Cardiac fibroblast (primary cell): ENCODE measurements at regions not wholly inside any gene's neighbourhood (a gene's known extent, or its start where the extent isn't known, plus 50 kb on each side); places are given as distances from the start of the nearest gene placed in this dataset.

Experiments used
- DNase-seq, 2 donors: peaks; one replicate each; pipeline versions ENCODE4 v3.0.0 to v3.0.0-alpha.2; 2010; ENCODE audit warnings: low read depth in 2 of 2
- H3K4me3 ChIP-seq, 2 donors: replicated peaks in 1 of 2; 1 replicate in 1 of 2; 2 replicates in 1 of 2; pipeline ENCODE4 v1.5.1; 2011; ENCODE audit warnings: low read depth in 2 of 2, low read length in 2 of 2, mild to moderate bottlenecking in 2 of 2, moderate library complexity in 1 of 2
- TF ChIP-seq, protein P1 (sequence below): IDR thresholded peaks from one replicate; pipeline ENCODE4 v1.5.1; 2011; ENCODE audit warnings: low read depth, mild to moderate bottlenecking, low read length, inconsistent platforms

GRCh38 chr2:15040429-15041084, 408.0 kb downstream of the LRATD1 start:
- H3K4me3 ChIP-seq, result no peak overlapping the region
- TF ChIP-seq, protein P1, sequence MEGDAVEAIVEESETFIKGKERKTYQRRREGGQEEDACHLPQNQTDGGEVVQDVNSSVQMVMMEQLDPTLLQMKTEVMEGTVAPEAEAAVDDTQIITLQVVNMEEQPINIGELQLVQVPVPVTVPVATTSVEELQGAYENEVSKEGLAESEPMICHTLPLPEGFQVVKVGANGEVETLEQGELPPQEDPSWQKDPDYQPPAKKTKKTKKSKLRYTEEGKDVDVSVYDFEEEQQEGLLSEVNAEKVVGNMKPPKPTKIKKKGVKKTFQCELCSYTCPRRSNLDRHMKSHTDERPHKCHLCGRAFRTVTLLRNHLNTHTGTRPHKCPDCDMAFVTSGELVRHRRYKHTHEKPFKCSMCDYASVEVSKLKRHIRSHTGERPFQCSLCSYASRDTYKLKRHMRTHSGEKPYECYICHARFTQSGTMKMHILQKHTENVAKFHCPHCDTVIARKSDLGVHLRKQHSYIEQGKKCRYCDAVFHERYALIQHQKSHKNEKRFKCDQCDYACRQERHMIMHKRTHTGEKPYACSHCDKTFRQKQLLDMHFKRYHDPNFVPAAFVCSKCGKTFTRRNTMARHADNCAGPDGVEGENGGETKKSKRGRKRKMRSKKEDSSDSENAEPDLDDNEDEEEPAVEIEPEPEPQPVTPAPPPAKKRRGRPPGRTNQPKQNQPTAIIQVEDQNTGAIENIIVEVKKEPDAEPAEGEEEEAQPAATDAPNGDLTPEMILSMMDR, result no peak
- DNase-seq, result no peak

DNA sequence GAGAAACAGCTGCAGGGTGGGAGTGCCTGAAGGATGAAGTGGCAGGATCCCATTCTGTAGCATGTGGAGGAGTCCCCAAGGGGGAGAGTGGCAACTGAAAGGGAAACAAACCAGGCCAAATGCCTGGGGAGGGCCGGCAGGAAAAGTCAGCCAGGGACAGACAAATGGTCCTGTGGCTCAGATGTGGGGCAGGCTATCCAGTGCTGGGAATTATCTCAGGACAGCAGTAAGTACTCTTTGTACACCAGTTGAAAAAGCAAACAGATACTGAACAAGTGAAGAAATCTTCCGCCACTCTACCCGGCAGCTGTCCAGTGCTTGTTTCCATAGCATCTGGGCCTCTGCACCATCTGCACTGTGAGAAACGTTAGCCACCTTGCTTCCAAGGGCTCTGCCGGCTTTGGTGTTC, 408.9 kb downstream of the LRATD1 start:
- DNase-seq, result no peak
- TF ChIP-seq, protein P1, result no peak
- H3K4me3 ChIP-seq, result no peak overlapping the region

GRCh38 chr2:15042801-15043217, 410.3 kb downstream of the LRATD1 start:
- TF ChIP-seq, protein P1, result no peak
- H3K4me3 ChIP-seq, result no peak overlapping the region
- peak; percentile 18 to 36 for DNase-seq

GRCh38 chr2:15043336-15044058, 411.0 kb downstream of the LRATD1 start:
- no peak for DNase-seq
- H3K4me3 ChIP-seq, result no peak overlapping the region
- TF ChIP-seq, protein P1, result no peak

GRCh38 chr2:15045054-15045453, 412.5 kb downstream of the LRATD1 start:
- TF ChIP-seq, protein P1, result no peak
- no peak for DNase-seq

DNA sequence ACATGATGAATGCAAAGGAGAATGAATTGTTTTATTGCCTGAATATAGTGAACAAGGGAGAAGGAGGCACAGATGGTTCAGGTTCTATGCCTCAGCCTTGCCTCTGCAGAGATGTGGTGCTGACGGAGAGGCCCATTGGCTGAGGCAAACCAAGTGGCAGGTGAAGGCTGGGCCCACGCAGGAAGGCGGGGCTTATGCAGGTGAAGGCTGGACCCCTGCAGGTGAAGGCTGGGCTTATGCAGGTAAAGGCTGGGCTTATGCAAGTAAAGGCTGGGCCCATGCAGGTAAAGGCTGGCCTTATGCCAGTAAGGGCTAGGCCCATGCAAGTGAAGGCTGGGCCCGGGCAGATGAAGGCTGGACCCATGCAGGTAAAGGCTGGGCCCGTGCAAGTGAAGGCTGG, 414.7 kb downstream of the LRATD1 start:
- TF ChIP-seq, protein P1, result no peak
- no peak for DNase-seq
- no peak overlapping the region for H3K4me3 ChIP-seq

More at GRCh38 chr2:15045054-15045453, 412.5 kb downstream of the LRATD1 start:
- H3K4me3 ChIP-seq, result no peak overlapping the region

DNA sequence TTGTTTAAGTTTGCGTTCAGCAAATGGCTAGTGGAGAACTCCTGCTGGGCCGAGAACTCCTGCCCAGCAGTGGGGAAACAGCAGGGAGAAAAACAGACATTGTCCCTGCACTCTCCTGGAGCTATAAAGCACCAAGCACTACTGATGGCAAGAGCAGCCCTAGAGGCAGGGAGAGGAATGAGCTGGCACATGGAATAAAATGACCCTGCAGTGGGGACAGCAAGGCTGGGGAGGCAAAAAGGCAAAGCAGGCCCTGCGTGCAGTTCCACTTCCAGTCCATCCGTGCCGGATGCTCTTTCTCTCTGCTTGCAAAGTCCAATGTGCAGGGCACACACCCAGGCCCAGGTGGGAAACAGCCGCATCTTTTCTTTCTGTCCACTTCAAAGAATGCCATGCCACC, 415.5 kb downstream of the LRATD1 start:
- TF ChIP-seq, protein P1, result no peak
- DNase-seq, result no peak
- no peak overlapping the region for H3K4me3 ChIP-seq
